SK-N-SH treated with all-trans-retinoic acid at 6 μM for 48 hours (cell line): ENCODE measurements at regions not wholly inside any gene's neighbourhood (a gene's known extent, or its start where the extent isn't known, plus 50 kb on each side); places are given as distances from the start of the nearest gene placed in this dataset.

Experiments
- ATAC-seq: fragments of 200-7000 bp; cut with Tn5 transposase; 3 replicates; pipeline ENCODE4 v1.9.1; 2020; ENCODE audit warnings: mild to moderate bottlenecking, moderate library complexity
- ARNTL ChIP-seq: fragments of 450-650 bp; formaldehyde crosslinking; IDR thresholded peaks from 2 replicates; pipeline ENCODE4 v1.5.0; 2020; ENCODE audit warnings: low read depth, mild to moderate bottlenecking, moderate library complexity, borderline replicate concordance
- BACH2 ChIP-seq: fragments of 250-450 bp; sonication (Bioruptor Pico); IDR thresholded peaks from 2 replicates; pipeline ENCODE4 v1.9.0; 2021; ENCODE audit warnings: mild to moderate bottlenecking, borderline replicate concordance
- CREB5 ChIP-seq: fragments of 250-450 bp; sonication (Bioruptor Pico); IDR thresholded peaks from 2 replicates; pipeline ENCODE4 v1.5.1; 2020; ENCODE audit warnings: low read depth, mild to moderate bottlenecking, moderate library complexity
- CSDC2 ChIP-seq: fragments of 250-450 bp; sonication (Bioruptor Pico); IDR thresholded peaks from 2 replicates; pipeline ENCODE4 v1.5.0; 2020; ENCODE audit warnings: mild to moderate bottlenecking, moderate library complexity
- CSRNP3 ChIP-seq: fragments of 250-450 bp; sonication (Bioruptor Pico); IDR thresholded peaks from 2 replicates; pipeline ENCODE4 v1.5.1; 2021; ENCODE audit warnings: mild to moderate bottlenecking, moderate library complexity
- ESRRG ChIP-seq: fragments of 250-450 bp; sonication (Bioruptor Pico); IDR thresholded peaks from 2 replicates; pipeline ENCODE4 v1.6.1; 2021; ENCODE audit warnings: mild to moderate bottlenecking
- GLIS3 ChIP-seq: fragments of 250-450 bp; sonication (Bioruptor Pico); IDR thresholded peaks from 2 replicates; pipeline ENCODE4 v1.5.0; 2020; ENCODE audit warnings: mild to moderate bottlenecking, moderate library complexity
- ISL1 ChIP-seq: fragments of 250-450 bp; sonication (Bioruptor Pico); IDR thresholded peaks from 2 replicates; pipeline ENCODE4 v2.1.2; 2022; ENCODE audit warnings: mild to moderate bottlenecking, moderate library complexity
- OSR1 ChIP-seq: fragments of 250-450 bp; sonication (Bioruptor Pico); IDR thresholded peaks from 2 replicates; pipeline ENCODE4 v1.8.0; 2022; ENCODE audit warnings: moderate library complexity, mild to moderate bottlenecking, inconsistent platforms
- PATZ1 ChIP-seq: fragments of 250-450 bp; sonication (Bioruptor Pico); IDR thresholded peaks from 2 replicates; pipeline ENCODE4 v1.8.0; 2020; ENCODE audit warnings: mild to moderate bottlenecking, moderate library complexity, borderline replicate concordance
- POU6F1 ChIP-seq: fragments of 250-450 bp; sonication (Bioruptor Pico); IDR thresholded peaks from 2 replicates; pipeline ENCODE4 v1.8.0; 2021; ENCODE audit warnings: low read depth, mild to moderate bottlenecking, moderate library complexity, borderline replicate concordance
- PPARA ChIP-seq: fragments of 250-450 bp; sonication (Bioruptor Pico); IDR thresholded peaks from 2 replicates; pipeline ENCODE4 v1.5.0; 2020; ENCODE audit warnings: mild to moderate bottlenecking, borderline replicate concordance
- RARB ChIP-seq: fragments of 250-450 bp; sonication (Bioruptor Pico); IDR thresholded peaks from 2 replicates; pipeline ENCODE4 v1.8.0; 2021; ENCODE audit warnings: mild to moderate bottlenecking, moderate library complexity
- SNAI2 ChIP-seq: fragments of 250-450 bp; sonication (Bioruptor Pico); IDR thresholded peaks from 2 replicates; pipeline ENCODE4 v1.5.0; 2020; ENCODE audit warnings: mild to moderate bottlenecking, moderate library complexity
- TCF4 ChIP-seq: fragments of 250-450 bp; sonication (Bioruptor Pico); IDR thresholded peaks from 2 replicates; pipeline ENCODE4 v1.8.0; 2021; ENCODE audit warnings: mild to moderate bottlenecking, moderate library complexity, borderline replicate concordance
- TOX ChIP-seq: fragments of 250-450 bp; sonication (Bioruptor Pico); IDR thresholded peaks from 2 replicates; pipeline ENCODE4 v1.8.0; 2021; ENCODE audit warnings: mild to moderate bottlenecking, moderate library complexity, borderline replicate concordance
- TSHZ2 ChIP-seq: fragments of 250-450 bp; sonication (Bioruptor Pico); IDR thresholded peaks from 2 replicates; pipeline ENCODE4 v1.5.0; 2020; ENCODE audit warnings: mild to moderate bottlenecking, moderate library complexity
- ZC3H10 ChIP-seq: fragments of 250-450 bp; sonication (Bioruptor Pico); IDR thresholded peaks from 2 replicates; pipeline ENCODE4 v1.5.1; 2021; ENCODE audit warnings: mild to moderate bottlenecking, moderate library complexity
- ZFP3 ChIP-seq: fragments of 250-450 bp; sonication (Bioruptor Pico); IDR thresholded peaks from 2 replicates; pipeline ENCODE4 v1.5.0; 2020; ENCODE audit warnings: mild to moderate bottlenecking, moderate library complexity
- ZFP30 ChIP-seq: fragments of 450-650 bp; formaldehyde crosslinking; IDR thresholded peaks from 2 replicates; pipeline ENCODE4 v1.5.0; 2022; ENCODE audit warnings: mild to moderate bottlenecking, moderate library complexity
- ZNF70 ChIP-seq: fragments of 450-650 bp; formaldehyde crosslinking; IDR thresholded peaks from 2 replicates; pipeline ENCODE4 v1.5.0; 2020; ENCODE audit warnings: mild to moderate bottlenecking, moderate library complexity
- ZNF8 ChIP-seq: fragments of 450-650 bp; formaldehyde crosslinking; IDR thresholded peaks from 2 replicates; pipeline ENCODE4 v1.5.0; 2020; ENCODE audit warnings: mild to moderate bottlenecking, moderate library complexity

GRCh38 chrX:40373641-40374040, 207.1 kb upstream of the ATP6AP2 start:
- ATAC-seq, result no peak
- TF ChIP-seq SNAI2 (CRISPR knock-in tag) (no peak), GLIS3 (CRISPR knock-in tag) (no peak), CSRNP3 (CRISPR knock-in tag) (no peak), ZNF8 (CRISPR knock-in tag) (no peak), ISL1 (CRISPR knock-in tag) (no peak), TCF4 (no peak), ZFP30 (CRISPR knock-in tag) (no peak), RARB (no peak), ZFP3 (CRISPR knock-in tag) (no peak)

GRCh38 chrX:40373025-40373424, 207.7 kb upstream of the ATP6AP2 start:
- ATAC-seq, result no peak
- TF ChIP-seq SNAI2 (CRISPR knock-in tag), result no peak
- TF ChIP-seq RARB, result no peak
- no peak for TF ChIP-seq PPARA (CRISPR knock-in tag)
- no peak for TF ChIP-seq ZC3H10 (CRISPR knock-in tag)
- no peak for TF ChIP-seq ARNTL (CRISPR knock-in tag)
- TF ChIP-seq GLIS3 (CRISPR knock-in tag), result no peak

- TF ChIP-seq ZNF70 (CRISPR knock-in tag), result no peak
- TF ChIP-seq GLIS3 (CRISPR knock-in tag), result no peak
- no peak for TF ChIP-seq ZC3H10 (CRISPR knock-in tag)
- TF ChIP-seq RARB, result no peak
- no peak for TF ChIP-seq ZFP3 (CRISPR knock-in tag)
- no peak for TF ChIP-seq OSR1 (CRISPR knock-in tag)
- no peak for TF ChIP-seq TOX
- no peak for TF ChIP-seq CSDC2 (CRISPR knock-in tag)
- TF ChIP-seq PATZ1 (CRISPR knock-in tag), result no peak
- no peak for TF ChIP-seq POU6F1 (CRISPR knock-in tag)
- no peak for TF ChIP-seq CSRNP3 (CRISPR knock-in tag)
- no peak for TF ChIP-seq ISL1 (CRISPR knock-in tag)
- no peak for TF ChIP-seq TSHZ2
- TF ChIP-seq ZFP30 (CRISPR knock-in tag), result no peak
- no peak for TF ChIP-seq PPARA (CRISPR knock-in tag)
- no peak for TF ChIP-seq BACH2 (CRISPR knock-in tag)
- TF ChIP-seq ZNF8 (CRISPR knock-in tag), result no peak
- no peak for TF ChIP-seq CREB5 (CRISPR knock-in tag)
- no peak for TF ChIP-seq TCF4
- no peak for TF ChIP-seq ESRRG (CRISPR knock-in tag)
- TF ChIP-seq, all 23 proteins: peak for 0
- no peak for ATAC-seq
Measured at GRCh38 chrX:40371376-40371775, 209.4 kb upstream of the ATP6AP2 start.
